ENCODE measurements at regions not wholly inside any gene's neighbourhood (a gene's known extent, or its start where the extent isn't known, plus 50 kb on each side); places are given as distances from the start of the nearest gene placed in this dataset.

- no peak for TF ChIP-seq REST (IDR thresholded peaks at IDR 0.05; ENCODE audit: borderline replicate concordance)
- TF ChIP-seq POLR2AphosphoS5 (IDR thresholded peaks at IDR 0.05) = no peak
- no peak for TF ChIP-seq MXI1 (conservative IDR thresholded peaks at IDR 0.05; ENCODE audit: poor library complexity, severe bottlenecking)
- TF ChIP-seq EP300 (conservative IDR thresholded peaks at IDR 0.05; ENCODE audit: poor library complexity, severe bottlenecking) = no peak
Observed at GRCh38 chr3:137205394-137206045, 247.7 kb downstream of the IL20RB start (continued).

- Histone ChIP-seq H3K9me3 (ENCODE audit: low read length) (no peaks in the 10 kb centered on the region), H3K79me2 (replicated peaks; ENCODE audit: insufficient read depth, low read length) (no peaks in the 10 kb centered on the region), H2AFZ (ENCODE audit: low read depth, low read length) (no peak overlapping the region)
Observed at GRCh38 chr3:137207616-137208015, 249.8 kb downstream of the IL20RB start.

More at GRCh38 chr3:137207616-137208015, 249.8 kb downstream of the IL20RB start:
- Histone ChIP-seq H3K9ac (ENCODE audit: low read length) (no peak overlapping the region), H3K9me2 (ENCODE audit: insufficient read depth, low read length) (no peaks in the 10 kb centered on the region), H3K4me3 (ENCODE audit: low read length) (no peak overlapping the region), H3F3A (ENCODE audit: insufficient read depth, low read length, poor library complexity, severe bottlenecking) (no peaks in the 10 kb centered on the region), H3K27ac (ENCODE audit: low read length) (no peak overlapping the region), H4K20me1 (ENCODE audit: insufficient read depth) (no peaks in the 10 kb centered on the region), H3K27me3 (ENCODE audit: insufficient read depth, low read depth, low read length) (no peaks in the 10 kb centered on the region), H3K36me3 (ENCODE audit: insufficient read depth, low read length) (no peaks in the 10 kb centered on the region), H3K4me2 (ENCODE audit: low read length) (no peak overlapping the region)
- TF ChIP-seq REST (IDR thresholded peaks at IDR 0.05; ENCODE audit: borderline replicate concordance) (no peak), RAD21 (conservative IDR thresholded peaks at IDR 0.05) (no peak), EZH2 (IDR thresholded peaks at IDR 0.05; ENCODE audit: borderline replicate concordance, insufficient read depth, low read length, poor library complexity, severe bottlenecking) (no peak), POLR2AphosphoS5 (IDR thresholded peaks at IDR 0.05) (no peak), TAF1 (IDR thresholded peaks at IDR 0.05; ENCODE audit: low read depth) (no peak), EP300 (conservative IDR thresholded peaks at IDR 0.05; ENCODE audit: poor library complexity, severe bottlenecking) (no peak), SMC3 (conservative IDR thresholded peaks at IDR 0.05; ENCODE audit: poor library complexity) (no peak), CTCF (IDR thresholded peaks at IDR 0.05; ENCODE audit: poor library complexity, severe bottlenecking) (no peak), MXI1 (conservative IDR thresholded peaks at IDR 0.05; ENCODE audit: poor library complexity, severe bottlenecking) (no peak)

Data from neural cell (in vitro differentiated cells).